ENCODE measurements at regions not wholly inside any gene's neighbourhood (a gene's known extent, or its start where the extent isn't known, plus 50 kb on each side); places are given as distances from the start of the nearest gene placed in this dataset.
"Not testable (repeated sequence)": the region's sequence is repeated elsewhere in the genome, so short reads cannot be mapped to it uniquely, and the experiment has no call there.

- H3K27me3 Mint-ChIP-seq = peaks cover 20% of the 10 kb centered on the region
- H3K4me3 Mint-ChIP-seq = no peak overlapping the region
- H3K27ac Mint-ChIP-seq = peak overlapping the region in 1 of 2 donors; percentile 8
- no peaks in the 10 kb centered on the region for H3K4me1 Mint-ChIP-seq
- H3K9me3 Mint-ChIP-seq = peaks cover 11 to 13% of the 10 kb centered on the region in 2 donors
- ATAC-seq = no peak
- no peak for DNase-seq
These were observed 168.6 kb downstream of the TMEM121 start for GRCh38 chr14:105694961-105695360.

- not testable (repeated sequence) for H3K9me3 Mint-ChIP-seq, H3K4me1 Mint-ChIP-seq, H3K27ac Mint-ChIP-seq, DNase-seq, H3K4me3 Mint-ChIP-seq
- ATAC-seq = peak; percentile 42
- peaks cover 20% of the 10 kb centered on the region for H3K27me3 Mint-ChIP-seq
These were observed 170.0 kb downstream of the TMEM121 start for GRCh38 chr14:105696388-105696787.

GRCh38 chr14:105697414-105697813, 171.0 kb downstream of the TMEM121 start:
- H3K27me3 Mint-ChIP-seq = peaks cover 20% of the 10 kb centered on the region
- DNase-seq = peak in 1 of 2 donors; percentile 5
- H3K27ac Mint-ChIP-seq, H3K4me1 Mint-ChIP-seq, H3K9me3 Mint-ChIP-seq, H3K4me3 Mint-ChIP-seq, ATAC-seq: not testable (repeated sequence)

DNA sequence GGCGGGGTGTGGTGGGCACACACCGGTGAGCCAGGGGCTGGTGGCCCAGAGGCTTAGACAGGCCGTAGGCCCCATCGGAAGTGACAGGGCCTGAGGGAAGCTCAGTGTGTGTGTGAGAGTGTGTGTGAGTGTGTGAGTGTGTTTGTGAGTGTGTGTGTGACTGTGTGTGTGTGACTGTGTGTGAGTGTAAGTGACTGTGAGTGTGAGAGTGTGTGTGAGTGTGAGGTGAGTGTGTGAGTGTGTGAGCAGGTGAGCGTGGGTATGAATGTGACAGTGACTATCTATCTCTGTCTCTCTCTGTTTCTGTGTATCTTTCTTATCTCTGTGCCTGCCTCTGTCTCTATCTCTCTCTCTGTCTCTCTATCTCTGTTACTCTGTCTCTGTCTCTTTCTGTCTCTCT, 171.6 kb downstream of the TMEM121 start:
- DNase-seq, H3K4me3 Mint-ChIP-seq, ATAC-seq, H3K9me3 Mint-ChIP-seq, H3K4me1 Mint-ChIP-seq: not testable (repeated sequence)
- Mint-ChIP-seq H3K27ac (peak overlapping the region in 1 of 2 donors; percentile 75), H3K27me3 (peaks cover 20% of the 10 kb centered on the region)

GRCh38 chr14:105698940-105699556, 172.7 kb downstream of the TMEM121 start:
- peak in 1 of 2 donors; percentile 5 for DNase-seq
- not testable (repeated sequence) for H3K27ac Mint-ChIP-seq, H3K4me1 Mint-ChIP-seq, H3K9me3 Mint-ChIP-seq, H3K4me3 Mint-ChIP-seq
- ATAC-seq = peak; percentile 29
- H3K27me3 Mint-ChIP-seq = peaks cover 15% of the 10 kb centered on the region

DNA sequence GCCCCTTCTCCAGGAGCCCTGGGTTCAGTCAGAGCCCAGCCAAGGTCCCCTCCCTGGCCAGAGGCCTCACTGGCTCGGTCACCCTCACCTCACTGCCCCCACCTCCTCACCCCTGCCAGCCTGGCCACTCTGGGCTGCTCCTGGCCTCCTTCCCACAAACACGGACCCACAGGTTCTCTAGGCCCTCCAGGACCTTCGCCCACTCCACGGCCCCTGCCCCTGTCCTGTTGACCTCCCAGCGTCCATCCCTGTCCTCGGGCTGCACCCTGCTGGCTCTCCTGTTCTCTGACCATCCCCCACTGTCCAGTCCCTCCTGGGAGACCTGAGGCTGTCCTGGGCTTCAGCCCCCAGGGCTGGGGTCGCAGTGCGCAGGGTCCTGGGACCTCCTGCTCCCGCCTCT, 173.3 kb downstream of the TMEM121 start:
- peak in 1 of 2 donors; percentile 9 for DNase-seq
- H3K27me3 Mint-ChIP-seq, H3K9me3 Mint-ChIP-seq, H3K27ac Mint-ChIP-seq, H3K4me1 Mint-ChIP-seq, H3K4me3 Mint-ChIP-seq: not testable (repeated sequence)
- peak; percentile 9 for ATAC-seq

GRCh38 chr14:105700146-105700545, 173.8 kb downstream of the TMEM121 start:
- H3K4me1 Mint-ChIP-seq, H3K27ac Mint-ChIP-seq, ATAC-seq, H3K4me3 Mint-ChIP-seq, H3K9me3 Mint-ChIP-seq, H3K27me3 Mint-ChIP-seq: not testable (repeated sequence)
- peak in 1 of 2 donors; percentile 4 for DNase-seq

GRCh38 chr14:105700622-105701288, 174.4 kb downstream of the TMEM121 start:
- Mint-ChIP-seq H3K4me1 (peaks cover 8% of the 10 kb centered on the region), H3K27ac (peak overlapping the region; percentile 0 to 4), H3K4me3 (peak overlapping the region in 1 of 2 donors; percentile 2), H3K9me3 (no peaks in the 10 kb centered on the region), H3K27me3 (no peaks in the 10 kb centered on the region)
- ATAC-seq (peak; percentile 53), DNase-seq (peak in 1 of 2 donors; percentile 14)

DNA sequence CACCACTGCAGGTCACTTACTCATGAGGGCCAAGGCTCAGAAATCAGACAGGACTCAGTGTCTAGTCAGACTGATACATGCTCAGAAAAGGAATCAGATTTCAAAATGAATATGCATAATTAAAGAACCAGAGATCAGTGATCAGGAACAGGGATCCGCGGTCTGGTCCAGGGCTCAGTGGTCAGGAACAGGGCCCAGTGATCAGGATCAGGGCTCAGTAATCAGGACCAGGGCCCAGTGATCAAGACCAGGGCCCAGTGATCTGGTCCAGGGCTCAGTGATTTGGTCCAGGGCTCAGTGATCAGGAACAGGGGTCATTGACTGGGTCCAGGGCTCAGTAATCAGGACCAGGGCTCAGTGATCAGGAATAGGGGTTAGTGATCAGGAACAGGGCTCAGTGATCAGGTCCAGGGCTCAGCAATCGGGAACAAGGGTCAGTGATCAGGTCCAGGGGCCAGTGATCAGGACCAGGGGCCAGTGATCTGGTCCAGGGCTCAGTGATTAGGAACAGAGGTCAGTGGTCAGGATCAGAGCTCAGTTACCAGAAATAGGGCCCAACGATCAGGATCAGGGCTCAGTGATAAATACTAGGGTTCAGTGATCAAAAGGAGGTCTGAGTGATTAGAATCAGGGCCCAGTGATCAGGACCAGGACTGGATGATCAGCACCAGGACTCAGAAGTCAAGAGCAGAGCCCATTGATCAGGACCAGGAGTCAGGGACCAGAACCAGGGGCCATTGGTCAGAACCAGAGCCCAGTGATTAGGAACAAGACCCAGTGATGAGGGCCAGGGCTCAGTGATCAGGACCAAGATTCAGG, 175.3 kb downstream of the TMEM121 start:
- Mint-ChIP-seq H3K27me3 (no peaks in the 10 kb centered on the region), H3K27ac (peak overlapping the region; percentile 58 to 65), H3K4me1 (peaks cover 14% of the 10 kb centered on the region), H3K9me3 (no peaks in the 10 kb centered on the region), H3K4me3 (no peak overlapping the region)
- peak; percentile 1 for ATAC-seq
- DNase-seq = peak in 1 of 2 donors; percentile 4

DNA sequence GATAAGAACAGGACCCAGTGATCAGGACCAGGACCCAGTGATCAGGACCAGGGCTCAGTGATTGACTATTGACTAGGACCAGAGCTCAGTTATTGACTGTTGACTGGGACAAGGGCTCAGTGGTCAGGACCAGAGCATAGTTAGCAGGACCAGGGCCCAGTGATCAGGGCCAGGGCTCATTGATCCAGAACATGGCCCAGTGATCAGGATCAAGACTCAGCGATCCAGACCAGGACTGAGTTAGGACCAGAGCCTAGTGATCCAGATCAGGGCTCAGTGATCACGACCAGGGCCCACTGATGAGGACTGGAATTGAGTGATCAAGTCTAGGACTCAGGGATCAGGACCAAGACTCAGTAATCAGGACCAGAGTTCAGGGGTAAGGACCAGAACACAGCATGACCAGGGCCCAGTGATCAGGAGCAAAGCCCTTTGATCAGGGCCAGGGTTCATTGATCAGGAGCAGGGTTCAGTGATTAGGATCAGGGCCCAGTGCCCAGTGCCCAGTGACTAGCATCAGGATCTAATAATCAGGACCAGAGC, 176.0 kb downstream of the TMEM121 start:
- Mint-ChIP-seq H3K9me3 (no peaks in the 10 kb centered on the region), H3K27ac (peak overlapping the region; percentile 58 to 65), H3K4me3 (no peak overlapping the region), H3K27me3 (no peaks in the 10 kb centered on the region), H3K4me1 (peaks cover 14% of the 10 kb centered on the region)
- peak in 1 of 2 donors; percentile 5 for DNase-seq
- no peak for ATAC-seq

- Mint-ChIP-seq H3K4me1 (peaks cover 14% of the 10 kb centered on the region), H3K27ac (peak overlapping the region; percentile 5 to 44)
- H3K9me3 Mint-ChIP-seq, H3K27me3 Mint-ChIP-seq, H3K4me3 Mint-ChIP-seq, ATAC-seq: not testable (repeated sequence)
- DNase-seq = peak in 1 of 2 donors; percentile 1
These were observed 176.8 kb downstream of the TMEM121 start for GRCh38 chr14:105703044-105703665.

DNA sequence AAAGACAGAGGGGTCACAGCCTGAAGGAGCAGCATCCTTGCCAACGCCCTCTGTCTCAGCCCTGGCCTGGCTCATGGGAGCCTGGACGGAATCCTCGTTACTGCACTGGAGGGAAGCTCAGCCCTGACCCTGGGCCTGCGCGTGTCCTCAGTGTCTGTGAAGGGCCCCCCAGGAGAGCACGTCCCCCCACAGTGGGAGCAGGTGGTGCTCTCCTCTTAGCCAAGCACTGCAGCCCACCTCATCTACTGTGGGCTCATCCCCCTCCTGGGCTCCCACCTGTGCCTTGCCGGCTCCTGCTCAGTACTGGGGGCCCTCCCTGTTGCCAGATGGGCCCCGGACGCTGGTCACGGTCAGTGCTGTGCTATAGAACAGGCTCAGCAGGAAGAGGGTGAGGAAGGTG, 177.7 kb downstream of the TMEM121 start:
- peaks cover 14% of the 10 kb centered on the region for H3K4me1 Mint-ChIP-seq
- H3K27me3 Mint-ChIP-seq, H3K27ac Mint-ChIP-seq, ATAC-seq, H3K9me3 Mint-ChIP-seq, H3K4me3 Mint-ChIP-seq: not testable (repeated sequence)
- peak in 1 of 2 donors; percentile 0 for DNase-seq

GRCh38 chr14:105704492-105704891, 178.1 kb downstream of the TMEM121 start:
- H3K9me3 Mint-ChIP-seq, H3K27me3 Mint-ChIP-seq, ATAC-seq, DNase-seq, H3K4me3 Mint-ChIP-seq, H3K27ac Mint-ChIP-seq: not testable (repeated sequence)
- peaks cover 14% of the 10 kb centered on the region for H3K4me1 Mint-ChIP-seq

- not testable (repeated sequence) for H3K9me3 Mint-ChIP-seq, ATAC-seq, H3K27ac Mint-ChIP-seq, DNase-seq, H3K4me3 Mint-ChIP-seq, H3K27me3 Mint-ChIP-seq
- peaks cover 11% of the 10 kb centered on the region for H3K4me1 Mint-ChIP-seq
These were observed 179.1 kb downstream of the TMEM121 start for GRCh38 chr14:105705512-105705861.

All from stimulated activated naive CD8-positive, alpha-beta T cell treated with anti-CD3 and anti-CD28 coated beads, Interleukin-15, amount 100 ng/mL, for 72 hours (primary cell).